ENCODE measurements at regions not wholly inside any gene's neighbourhood (a gene's known extent, or its start where the extent isn't known, plus 50 kb on each side); places are given as distances from the start of the nearest gene placed in this dataset.

DNA sequence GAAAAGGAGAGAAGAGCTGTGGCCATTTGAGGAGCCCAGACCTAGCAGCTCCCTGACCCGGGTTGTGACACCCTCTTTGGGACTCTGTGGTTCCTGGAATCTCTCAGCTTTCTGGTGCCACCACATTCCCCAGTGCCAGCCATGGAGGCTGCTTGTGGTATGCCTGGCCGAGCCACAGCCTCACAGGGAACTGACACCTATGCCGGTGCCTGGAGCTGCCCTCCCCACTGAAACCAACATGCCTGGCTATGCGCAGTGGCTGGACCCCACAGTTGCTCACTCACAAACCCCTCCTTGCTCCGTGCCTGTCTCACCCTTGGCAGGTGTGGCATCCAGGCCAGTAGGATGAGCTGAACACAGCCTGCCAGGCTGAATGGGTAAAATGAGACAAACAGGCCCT is 749.4 kb downstream of the ARAP2 start:
- DNase-seq (ENCODE audit: low spot score) (no peak), ATAC-seq (ENCODE audit: low FRiP score) (no peak)
- TF ChIP-seq, protein P1, sequence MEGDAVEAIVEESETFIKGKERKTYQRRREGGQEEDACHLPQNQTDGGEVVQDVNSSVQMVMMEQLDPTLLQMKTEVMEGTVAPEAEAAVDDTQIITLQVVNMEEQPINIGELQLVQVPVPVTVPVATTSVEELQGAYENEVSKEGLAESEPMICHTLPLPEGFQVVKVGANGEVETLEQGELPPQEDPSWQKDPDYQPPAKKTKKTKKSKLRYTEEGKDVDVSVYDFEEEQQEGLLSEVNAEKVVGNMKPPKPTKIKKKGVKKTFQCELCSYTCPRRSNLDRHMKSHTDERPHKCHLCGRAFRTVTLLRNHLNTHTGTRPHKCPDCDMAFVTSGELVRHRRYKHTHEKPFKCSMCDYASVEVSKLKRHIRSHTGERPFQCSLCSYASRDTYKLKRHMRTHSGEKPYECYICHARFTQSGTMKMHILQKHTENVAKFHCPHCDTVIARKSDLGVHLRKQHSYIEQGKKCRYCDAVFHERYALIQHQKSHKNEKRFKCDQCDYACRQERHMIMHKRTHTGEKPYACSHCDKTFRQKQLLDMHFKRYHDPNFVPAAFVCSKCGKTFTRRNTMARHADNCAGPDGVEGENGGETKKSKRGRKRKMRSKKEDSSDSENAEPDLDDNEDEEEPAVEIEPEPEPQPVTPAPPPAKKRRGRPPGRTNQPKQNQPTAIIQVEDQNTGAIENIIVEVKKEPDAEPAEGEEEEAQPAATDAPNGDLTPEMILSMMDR (IDR thresholded peaks at IDR 0.05) = no peak

DNA sequence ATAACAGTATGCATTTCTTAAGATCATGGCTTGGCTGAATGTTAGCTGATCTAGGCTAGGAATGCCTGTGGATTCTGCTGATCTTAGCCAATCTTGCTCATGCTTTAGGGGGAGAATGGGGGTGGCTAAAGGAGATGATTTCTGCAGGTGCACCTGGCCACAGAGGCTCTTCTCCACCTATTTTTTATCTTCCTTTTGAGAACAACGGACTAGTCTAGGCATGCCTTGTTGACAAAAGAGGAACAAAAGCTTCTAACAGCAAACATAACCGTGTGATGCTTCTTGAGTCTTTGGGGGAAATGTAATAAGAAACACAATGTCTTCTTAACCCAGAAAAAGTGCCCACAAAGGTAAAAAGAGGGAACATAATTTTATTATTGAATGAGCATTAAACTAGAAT is 743.5 kb downstream of the ARAP2 start:
- TF ChIP-seq, protein P1 (IDR thresholded peaks at IDR 0.05) = no peak
- no peak for DNase-seq (ENCODE audit: low spot score)
- no peak for ATAC-seq (ENCODE audit: low FRiP score)

DNA sequence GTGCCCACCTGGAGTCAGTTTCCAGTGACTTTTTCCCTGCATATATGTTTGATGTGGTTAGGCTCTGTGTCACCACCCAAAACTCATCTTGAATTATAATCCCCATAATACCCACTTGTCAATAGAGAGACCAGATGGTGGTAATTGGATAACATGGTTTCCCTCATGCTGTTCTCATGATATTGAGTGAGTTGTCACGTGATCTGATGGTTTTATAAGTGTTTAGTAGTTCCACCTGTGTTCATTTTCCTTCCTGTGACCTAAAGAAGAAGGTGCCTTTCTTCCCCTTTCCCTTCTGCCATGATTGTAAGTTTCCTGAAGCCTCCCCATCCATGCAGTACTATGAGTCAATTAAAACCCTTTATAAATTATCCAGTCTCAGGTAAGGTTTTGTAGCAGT is 740.9 kb downstream of the ARAP2 start:
- ATAC-seq (ENCODE audit: low FRiP score) (no peak), DNase-seq (ENCODE audit: low spot score) (no peak)
- TF ChIP-seq, protein P1 (IDR thresholded peaks at IDR 0.05) = no peak

DNA sequence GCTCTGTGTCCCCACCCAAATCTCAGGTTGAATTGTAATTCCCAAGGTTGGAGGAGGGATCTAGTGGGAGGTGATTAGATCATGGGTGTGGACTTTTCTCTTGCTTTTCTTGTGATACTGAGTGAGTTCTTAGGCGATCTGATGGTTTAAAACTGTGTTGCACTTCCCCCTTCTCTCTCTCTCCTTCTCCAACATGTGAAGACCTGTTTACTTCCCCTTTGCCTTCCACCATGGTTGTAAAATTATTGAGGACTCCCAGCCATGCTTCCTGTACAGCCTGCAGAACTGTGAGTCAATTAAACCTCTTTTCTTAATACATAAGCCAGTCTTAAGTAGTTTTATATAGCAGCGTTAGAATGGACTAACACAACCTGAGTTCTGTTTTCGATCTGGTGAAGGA is 738.2 kb downstream of the ARAP2 start:
- no peak for ATAC-seq (ENCODE audit: low FRiP score)
- TF ChIP-seq, protein P1 (IDR thresholded peaks at IDR 0.05) = no peak
- no peak for DNase-seq (ENCODE audit: low spot score)

DNA sequence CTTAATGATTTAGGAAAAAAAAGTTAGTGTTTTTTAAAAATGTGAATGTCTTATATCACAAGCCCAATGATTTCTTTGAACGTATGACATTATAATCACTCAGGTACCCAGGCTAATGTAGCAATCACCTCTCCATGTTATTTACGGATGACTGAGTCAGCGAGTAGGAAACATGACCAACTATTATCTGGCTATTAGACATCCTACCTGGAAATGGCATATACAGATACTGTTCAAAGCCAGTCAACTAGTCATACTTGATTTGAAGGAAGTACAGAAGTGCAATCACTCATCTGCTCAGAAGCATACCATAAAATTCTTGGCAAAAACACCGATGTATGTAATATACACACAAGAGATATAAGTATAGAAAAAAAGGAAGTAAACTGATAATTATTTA is 732.5 kb downstream of the ARAP2 start:
- DNase-seq (ENCODE audit: low spot score) (no peak), ATAC-seq (ENCODE audit: low FRiP score) (no peak)
- TF ChIP-seq, protein P1 (IDR thresholded peaks at IDR 0.05) = no peak

DNA sequence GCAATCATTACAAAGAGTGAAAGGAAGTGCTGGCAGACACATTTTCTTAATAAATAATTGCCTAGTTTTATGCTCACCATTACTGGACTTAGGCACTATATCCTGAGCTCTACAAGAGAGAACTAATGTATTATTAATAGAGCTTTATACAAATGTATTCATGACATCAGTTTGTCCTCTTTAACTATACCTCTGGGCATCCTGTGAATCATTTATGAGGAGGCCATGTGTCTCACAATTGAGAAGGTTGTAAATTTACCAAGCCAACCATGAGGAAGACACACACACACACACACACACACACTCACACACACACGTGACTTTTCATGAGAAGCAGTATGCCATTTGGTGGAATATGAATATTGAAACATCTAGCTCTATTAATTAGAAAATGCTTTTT is 728.2 kb downstream of the ARAP2 start:
- ATAC-seq (ENCODE audit: low FRiP score) = no peak
- TF ChIP-seq, protein P1 (IDR thresholded peaks at IDR 0.05) = no peak
- DNase-seq (ENCODE audit: low spot score) = no peak

DNA sequence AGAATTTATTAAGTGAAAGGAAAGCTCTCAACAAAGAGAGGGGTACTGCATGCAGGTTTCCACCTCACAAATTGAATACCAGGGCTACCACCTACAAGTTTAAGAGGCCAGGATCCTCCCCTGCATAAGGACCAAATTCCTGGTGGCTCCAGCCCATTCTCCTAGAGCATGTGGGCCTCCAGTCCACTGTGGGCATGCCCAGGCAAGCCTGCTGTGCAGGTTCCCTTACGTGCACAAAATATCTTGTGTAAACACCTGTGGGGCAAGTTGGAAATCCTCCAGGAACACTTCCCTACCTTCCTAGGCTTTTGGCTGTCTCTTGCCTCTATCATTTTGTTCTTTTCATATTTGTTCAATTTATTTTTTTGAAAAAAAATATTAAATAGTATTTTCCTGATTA is 724.3 kb downstream of the ARAP2 start:
- DNase-seq (ENCODE audit: low spot score) = no peak
- TF ChIP-seq, protein P1 (IDR thresholded peaks at IDR 0.05) = no peak
- no peak for ATAC-seq (ENCODE audit: low FRiP score)

Data from omental fat pad (tissue), 3 donors.